Activated naive CD8-positive, alpha-beta T cell treated with anti-CD3 and anti-CD28 coated beads, Interleukin-2, amount 10 ng/mL, durations not matched to agents 7 days and 5 days (primary cell): ENCODE measurements at regions not wholly inside any gene's neighbourhood (a gene's known extent, or its start where the extent isn't known, plus 50 kb on each side); places are given as distances from the start of the nearest gene placed in this dataset.

Experiments used
- ATAC-seq: fragments of 150-1000 bp; cut with Tn5 transposase; one replicate; pipeline ENCODE4 v1.10.0; 2021; ENCODE audit warnings: low read depth, moderate library complexity
- POLR2A ChIA-PET: fragments of 350-600 bp; sonication (Branson Sonifier 250); formaldehyde crosslinking; loops from one replicate; lab custom pipeline; 2021; ENCODE audit warnings: antibody characterized with exemption; lab: Charles Lee
- DNase-seq: peaks from one replicate; pipeline ENCODE4 v3.0.0; 2021
- H3K27ac Mint-ChIP-seq: one replicate; pipeline ENCODE4 v1.8.0; 2022; ENCODE audit warnings: mild to moderate bottlenecking, mixed read lengths
- H3K27me3 Mint-ChIP-seq: one replicate; pipeline ENCODE4 v1.8.0; 2022; ENCODE audit warnings: mild to moderate bottlenecking, moderate library complexity, mixed read lengths
- H3K36me3 Mint-ChIP-seq: one replicate; pipeline ENCODE4 v1.8.0; 2021; ENCODE audit warnings: mild to moderate bottlenecking, mixed read lengths
- H3K4me1 Mint-ChIP-seq: one replicate; pipeline ENCODE4 v1.8.0; 2021; ENCODE audit warnings: mixed read lengths
- H3K4me3 Mint-ChIP-seq: one replicate; pipeline ENCODE4 v1.8.0; 2022; ENCODE audit warnings: mild to moderate bottlenecking, moderate library complexity, mixed read lengths
- H3K9me3 Mint-ChIP-seq: one replicate; pipeline ENCODE4 v1.8.0; 2021; ENCODE audit warnings: mixed read lengths

DNA sequence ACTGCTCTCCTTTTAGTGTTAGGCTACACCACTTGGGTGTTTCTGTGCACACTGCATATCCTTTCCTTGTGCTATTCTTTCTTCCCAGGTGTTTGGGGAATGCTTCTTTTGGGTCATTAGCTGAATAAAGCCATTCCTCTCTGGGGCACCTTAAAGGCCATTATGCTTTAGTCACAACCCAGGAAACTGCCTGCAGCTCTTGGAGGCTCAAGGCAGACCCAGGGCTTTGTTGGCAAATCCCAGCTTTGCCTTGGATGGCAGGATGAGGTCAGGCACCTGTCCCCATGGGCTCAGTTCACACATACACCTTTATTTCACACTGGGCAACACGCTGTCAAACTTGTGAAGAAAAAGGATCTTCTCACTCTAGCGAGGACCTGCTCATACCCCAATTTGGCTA is 460.6 kb downstream of the CCSER2 start:
- ATAC-seq: no peak
- H3K27me3 Mint-ChIP-seq: no peaks in the 10 kb centered on the region
- POLR2A ChIA-PET: no interaction called here
- H3K4me1 Mint-ChIP-seq: no peaks in the 10 kb centered on the region
- no peak for DNase-seq
- H3K36me3 Mint-ChIP-seq: no peaks in the 10 kb centered on the region
- H3K27ac Mint-ChIP-seq: no peak overlapping the region
- H3K9me3 Mint-ChIP-seq: no peaks in the 10 kb centered on the region
- no peak overlapping the region for H3K4me3 Mint-ChIP-seq

DNA sequence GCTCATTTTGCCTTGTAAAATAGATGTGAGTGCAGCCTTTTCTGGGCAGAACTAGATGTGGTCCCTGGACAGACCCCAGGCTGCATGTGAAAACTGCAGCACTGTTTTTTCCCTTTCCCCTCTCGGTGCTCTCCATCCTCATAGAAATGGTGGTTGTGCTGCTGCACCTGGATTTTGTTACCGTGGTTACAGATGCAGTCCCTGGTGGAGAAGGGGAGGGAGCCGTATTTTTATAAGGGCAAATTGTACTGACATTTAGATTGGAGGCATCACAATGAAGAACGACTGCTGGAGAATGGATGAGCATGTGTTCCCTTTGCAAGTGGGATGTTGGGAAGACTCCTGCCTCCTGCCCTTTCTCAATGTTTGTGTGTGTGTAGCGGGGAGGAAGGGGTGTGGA is 469.9 kb downstream of the CCSER2 start:
- Mint-ChIP-seq H3K27ac (no peak overlapping the region), H3K4me3 (no peak overlapping the region), H3K27me3 (peaks cover 4% of the 10 kb centered on the region), H3K36me3 (no peaks in the 10 kb centered on the region), H3K4me1 (no peaks in the 10 kb centered on the region), H3K9me3 (no peaks in the 10 kb centered on the region)
- ATAC-seq (no peak), DNase-seq (no peak)
- POLR2A ChIA-PET: no interaction called here

DNA sequence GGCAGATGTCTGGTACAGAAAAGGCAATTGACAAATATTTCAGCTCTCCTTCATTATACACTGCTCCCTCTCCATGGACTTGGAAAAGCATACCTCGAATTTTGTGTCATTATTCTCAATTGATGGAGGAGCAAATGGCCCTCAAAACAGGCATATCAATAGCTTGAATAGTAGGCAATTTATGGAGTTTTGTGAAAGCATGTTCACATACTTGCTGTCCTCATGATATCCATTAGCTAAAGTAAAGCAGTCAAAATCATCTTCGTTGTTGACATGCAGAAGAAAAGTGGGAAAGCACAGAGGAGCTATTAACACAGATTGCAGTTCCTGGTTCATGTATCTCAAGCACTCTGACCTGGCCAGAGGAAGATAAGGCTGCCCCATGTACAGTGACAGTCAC is 472.8 kb downstream of the CCSER2 start:
- no peaks in the 10 kb centered on the region for H3K36me3 Mint-ChIP-seq
- POLR2A ChIA-PET: no interaction called here
- no peak overlapping the region for H3K27ac Mint-ChIP-seq
- peaks cover 2% of the 10 kb centered on the region for H3K27me3 Mint-ChIP-seq
- H3K4me3 Mint-ChIP-seq: no peak overlapping the region
- H3K4me1 Mint-ChIP-seq: no peaks in the 10 kb centered on the region
- ATAC-seq (no peak), DNase-seq (no peak)
- H3K9me3 Mint-ChIP-seq: no peaks in the 10 kb centered on the region

DNA sequence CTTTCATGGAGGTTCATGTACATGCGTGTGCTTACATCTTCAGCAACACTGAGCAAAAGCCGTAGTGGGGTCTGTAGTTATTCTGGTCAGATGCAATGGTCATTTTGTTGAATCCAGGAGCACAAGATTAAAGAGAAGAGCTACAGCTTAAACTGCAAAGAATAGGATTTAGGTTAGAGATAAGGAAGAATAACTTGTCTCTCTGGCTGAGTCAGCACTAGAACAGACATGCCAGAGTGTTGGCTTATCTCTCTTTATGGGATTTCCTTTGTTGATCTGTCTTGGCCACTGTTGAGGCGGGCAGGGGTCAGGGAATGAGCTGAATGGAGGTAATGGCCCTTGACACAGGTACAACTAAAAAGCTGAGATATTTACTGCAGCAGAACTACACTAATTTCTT is 473.5 kb downstream of the CCSER2 start:
- no peaks in the 10 kb centered on the region for H3K4me1 Mint-ChIP-seq

DNA sequence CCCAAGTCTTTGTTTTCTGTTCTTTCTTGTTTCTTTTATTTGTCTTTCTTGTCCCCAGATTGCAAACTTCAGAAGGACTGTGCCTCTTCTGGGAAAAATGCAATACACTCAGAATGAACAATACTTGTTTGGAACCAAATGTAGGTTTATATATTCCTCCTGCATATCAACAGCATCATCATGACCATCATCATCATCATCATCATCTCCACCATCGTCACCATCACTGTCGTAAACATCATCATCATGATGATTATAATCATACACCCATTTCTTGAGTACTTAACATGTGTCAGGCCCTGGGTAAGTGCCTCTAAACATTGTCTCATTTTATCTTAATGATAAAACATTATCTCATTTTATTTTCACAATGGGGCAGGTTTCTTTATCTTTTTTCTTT is 476.8 kb downstream of the CCSER2 start:
- POLR2A ChIA-PET: no interaction called here
- Mint-ChIP-seq H3K27me3 (no peaks in the 10 kb centered on the region), H3K9me3 (no peaks in the 10 kb centered on the region), H3K36me3 (no peaks in the 10 kb centered on the region), H3K4me3 (no peak overlapping the region), H3K4me1 (no peaks in the 10 kb centered on the region), H3K27ac (no peak overlapping the region)
- DNase-seq (no peak), ATAC-seq (no peak)

More for the DNA sequence above, 473.5 kb downstream of the CCSER2 start:
- H3K27ac Mint-ChIP-seq: no peak overlapping the region
- no peak for DNase-seq
- POLR2A ChIA-PET: no interaction called here
- H3K9me3 Mint-ChIP-seq: no peaks in the 10 kb centered on the region
- ATAC-seq: no peak
- no peaks in the 10 kb centered on the region for H3K36me3 Mint-ChIP-seq
- H3K27me3 Mint-ChIP-seq: peaks cover 2% of the 10 kb centered on the region
- no peak overlapping the region for H3K4me3 Mint-ChIP-seq

DNA sequence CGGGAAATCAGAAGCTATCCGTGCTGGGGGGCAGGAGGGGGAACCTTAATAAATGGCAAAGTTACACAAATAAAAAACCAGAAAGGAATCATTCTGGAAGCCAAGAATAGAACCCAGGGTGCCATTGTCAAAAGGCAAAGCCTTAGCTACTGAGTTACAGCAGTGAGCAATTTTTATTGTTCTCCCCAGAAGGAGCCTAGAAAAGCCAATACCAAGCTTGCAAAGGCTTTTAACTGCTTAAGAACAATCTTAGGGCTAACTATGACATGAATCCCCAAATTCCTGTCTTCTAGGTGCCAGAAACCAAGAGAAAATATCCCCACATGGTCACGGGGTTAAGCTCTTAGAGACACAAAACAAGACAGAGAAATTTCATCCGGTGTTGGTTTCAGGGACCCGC is 482.7 kb downstream of the CCSER2 start:
- DNase-seq (no peak), ATAC-seq (no peak)
- Mint-ChIP-seq H3K4me3 (no peak overlapping the region), H3K9me3 (no peaks in the 10 kb centered on the region), H3K27ac (no peak overlapping the region), H3K4me1 (no peaks in the 10 kb centered on the region), H3K36me3 (no peaks in the 10 kb centered on the region), H3K27me3 (no peaks in the 10 kb centered on the region)
- POLR2A ChIA-PET: no interaction called here

DNA sequence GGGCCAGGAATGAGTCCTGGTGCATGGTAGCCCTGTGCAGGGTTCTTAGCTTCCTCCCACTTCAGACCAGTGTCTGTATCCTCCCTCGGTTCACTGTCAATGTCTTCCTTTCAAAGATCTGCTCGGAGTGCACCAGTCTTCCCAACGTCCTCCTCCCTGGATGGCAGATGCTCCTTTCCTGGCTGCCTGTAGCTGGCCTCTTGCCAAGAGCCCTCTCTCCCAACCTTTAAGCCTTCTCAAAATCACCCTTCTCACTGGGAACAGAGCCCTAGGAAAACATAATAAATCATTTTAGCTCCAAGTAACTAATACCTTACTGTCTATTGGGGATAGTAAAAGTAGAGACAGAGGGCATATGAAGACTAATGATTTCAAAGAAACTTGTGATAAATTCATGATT is 490.6 kb downstream of the CCSER2 start:
- Mint-ChIP-seq H3K9me3 (no peaks in the 10 kb centered on the region), H3K36me3 (no peaks in the 10 kb centered on the region), H3K27ac (no peak overlapping the region), H3K27me3 (no peaks in the 10 kb centered on the region), H3K4me3 (no peak overlapping the region), H3K4me1 (no peaks in the 10 kb centered on the region)
- POLR2A ChIA-PET: no interaction called here
- no peak for ATAC-seq
- DNase-seq: no peak

DNA sequence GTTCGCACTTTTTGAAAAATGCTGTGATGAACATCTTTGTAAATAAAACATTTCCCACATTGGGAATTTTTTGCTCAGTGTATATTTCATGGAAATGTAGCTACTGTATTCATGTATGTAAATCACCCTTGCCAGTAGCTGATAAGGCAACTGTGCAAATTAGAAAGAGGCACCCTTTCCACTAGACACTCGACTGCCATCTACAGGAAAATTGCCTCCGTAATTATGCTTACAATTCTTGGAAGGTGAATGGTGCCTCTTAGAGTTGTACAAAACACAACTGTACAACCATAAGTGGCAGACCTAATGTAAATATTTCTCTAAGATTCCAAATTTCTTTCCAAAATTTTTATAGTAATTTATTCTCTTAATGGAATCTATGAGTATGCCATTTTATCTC is 491.7 kb downstream of the CCSER2 start:
- Mint-ChIP-seq H3K9me3 (no peaks in the 10 kb centered on the region), H3K4me3 (no peak overlapping the region), H3K4me1 (no peaks in the 10 kb centered on the region), H3K36me3 (no peaks in the 10 kb centered on the region), H3K27me3 (no peaks in the 10 kb centered on the region), H3K27ac (no peak overlapping the region)
- POLR2A ChIA-PET: no interaction called here
- ATAC-seq (no peak), DNase-seq (no peak)

DNA sequence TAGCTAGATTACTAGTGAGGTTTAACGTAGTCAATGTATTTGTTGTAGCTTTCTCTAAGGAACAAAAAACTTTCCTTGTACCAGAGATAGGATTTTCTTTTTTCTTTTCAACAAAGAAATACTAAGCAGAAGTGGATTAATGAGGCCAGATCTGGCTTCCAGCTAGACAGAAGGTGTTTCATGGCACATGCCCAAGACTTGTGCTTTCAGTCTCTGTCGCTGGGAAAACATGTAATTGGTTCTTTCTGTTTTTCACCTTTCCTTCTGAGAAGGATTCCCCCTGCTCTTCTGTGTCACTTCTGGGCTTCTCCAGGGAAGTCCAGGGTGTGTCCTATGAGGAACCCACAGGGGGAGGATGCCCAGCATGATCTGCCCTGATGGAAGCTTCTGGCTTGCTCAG is 492.2 kb downstream of the CCSER2 start:
- DNase-seq (no peak), ATAC-seq (no peak)
- H3K27me3 Mint-ChIP-seq: no peaks in the 10 kb centered on the region
- H3K4me3 Mint-ChIP-seq: no peak overlapping the region
- H3K4me1 Mint-ChIP-seq: no peaks in the 10 kb centered on the region
- no peaks in the 10 kb centered on the region for H3K9me3 Mint-ChIP-seq
- H3K27ac Mint-ChIP-seq: no peak overlapping the region
- no peaks in the 10 kb centered on the region for H3K36me3 Mint-ChIP-seq
- POLR2A ChIA-PET: no interaction called here

DNA sequence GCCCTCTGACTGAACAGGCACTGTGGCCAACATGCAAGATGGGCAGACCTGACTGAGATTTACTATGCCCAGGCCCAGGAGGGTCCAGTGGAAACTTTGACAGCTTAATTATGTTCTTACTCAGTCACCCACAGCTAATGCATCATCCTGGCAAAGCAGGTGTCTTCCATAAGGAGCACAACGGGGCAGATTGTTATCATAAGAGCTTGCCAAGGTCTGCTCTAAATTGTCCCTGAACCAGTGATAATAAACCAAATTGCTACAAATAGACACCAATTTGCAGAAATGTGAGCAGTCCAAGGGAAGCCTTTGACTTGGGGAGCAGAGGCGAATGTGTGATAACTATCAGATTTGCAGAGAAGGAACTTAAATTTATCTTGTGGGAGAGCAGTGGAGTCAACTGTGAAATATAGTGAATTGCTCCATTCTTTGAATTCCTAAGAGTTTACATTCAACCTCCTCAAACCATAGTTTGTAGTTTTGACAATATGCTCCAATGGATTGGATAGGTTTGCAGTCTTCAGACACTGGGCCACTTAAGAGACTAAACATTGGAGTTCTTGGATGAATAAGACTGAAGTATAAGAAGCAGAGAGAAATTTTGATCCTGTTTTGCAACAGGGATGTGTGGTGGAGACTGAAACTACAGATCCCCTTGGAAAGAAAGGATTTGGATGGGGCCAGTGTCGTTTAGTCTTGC is 494.7 kb downstream of the CCSER2 start:
- no peak for ATAC-seq
- H3K9me3 Mint-ChIP-seq: no peaks in the 10 kb centered on the region

DNA sequence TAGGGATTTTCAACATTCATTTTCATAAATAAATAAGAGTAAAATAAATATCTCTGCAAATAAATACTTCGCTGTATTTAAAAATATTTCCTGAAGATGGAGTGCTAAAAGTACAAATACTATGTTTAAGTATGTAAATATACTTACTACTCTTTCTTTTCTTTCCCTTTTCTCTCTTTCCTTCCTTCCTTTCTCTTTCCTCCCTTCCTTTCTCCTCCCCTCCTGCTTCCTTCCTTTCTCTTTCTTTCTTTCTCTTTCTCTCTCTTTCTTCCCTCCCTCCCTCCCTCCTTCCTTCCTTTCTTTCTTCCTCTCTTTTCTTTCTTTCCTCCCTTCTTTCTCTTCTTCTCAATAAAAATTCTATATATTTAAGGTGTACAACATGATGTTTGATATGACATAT is 496.1 kb downstream of the CCSER2 start:
- H3K9me3 Mint-ChIP-seq: no peaks in the 10 kb centered on the region
- ATAC-seq: no peak

More for the DNA sequence above, 494.7 kb downstream of the CCSER2 start:
- Mint-ChIP-seq H3K4me1 (no peaks in the 10 kb centered on the region), H3K27ac (no peak overlapping the region), H3K36me3 (no peaks in the 10 kb centered on the region), H3K27me3 (no peaks in the 10 kb centered on the region), H3K4me3 (no peak overlapping the region)
- POLR2A ChIA-PET: no interaction called here
- no peak for DNase-seq

DNA sequence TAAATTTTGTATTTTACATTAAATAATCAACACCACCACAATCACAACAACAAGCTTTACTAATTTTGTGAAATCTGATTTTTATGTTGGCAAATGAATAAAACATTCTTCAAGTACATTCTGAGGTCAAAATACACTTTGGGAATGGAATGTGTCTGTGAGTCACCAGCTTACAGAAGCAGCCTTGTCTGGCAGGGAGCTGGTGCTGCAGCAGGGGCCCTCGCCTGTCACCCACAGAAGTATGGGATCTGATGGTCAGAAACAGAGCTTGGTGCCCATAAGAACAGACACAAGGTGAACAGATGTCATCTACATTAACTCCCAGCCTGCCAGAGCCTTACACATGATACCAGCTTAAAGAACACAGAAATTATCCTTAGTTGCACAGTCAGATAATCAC is 496.9 kb downstream of the CCSER2 start:
- Mint-ChIP-seq H3K4me3 (no peak overlapping the region), H3K9me3 (no peaks in the 10 kb centered on the region), H3K27ac (no peak overlapping the region), H3K27me3 (no peaks in the 10 kb centered on the region), H3K36me3 (no peaks in the 10 kb centered on the region), H3K4me1 (no peaks in the 10 kb centered on the region)
- POLR2A ChIA-PET: no interaction called here
- no peak for DNase-seq
- ATAC-seq: no peak

More for the DNA sequence above, 496.1 kb downstream of the CCSER2 start:
- POLR2A ChIA-PET: no interaction called here
- Mint-ChIP-seq H3K27ac (no peak overlapping the region), H3K27me3 (no peaks in the 10 kb centered on the region), H3K36me3 (no peaks in the 10 kb centered on the region), H3K4me3 (no peak overlapping the region), H3K4me1 (no peaks in the 10 kb centered on the region)
- DNase-seq: no peak

DNA sequence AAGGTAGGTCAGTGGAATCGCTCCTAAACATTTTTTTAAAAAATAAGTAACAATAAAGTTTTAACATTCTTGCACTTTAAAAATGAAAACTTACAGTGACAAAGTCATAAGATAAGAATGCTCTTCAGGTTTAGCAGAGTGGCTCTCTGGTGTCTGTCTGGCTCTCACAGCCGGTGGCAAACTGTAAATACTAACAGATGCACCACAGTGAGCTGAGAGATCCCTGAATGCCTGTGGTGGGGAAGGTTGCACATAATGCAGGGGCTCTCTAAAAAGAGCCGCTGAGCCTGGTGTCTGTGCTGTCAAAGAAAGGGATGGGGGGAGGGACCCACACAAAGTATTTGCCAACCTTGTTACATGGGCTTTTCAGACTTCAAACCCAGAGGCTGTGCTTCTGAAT is 498.3 kb downstream of the CCSER2 start:
- ATAC-seq (no peak), DNase-seq (no peak)
- Mint-ChIP-seq H3K9me3 (no peaks in the 10 kb centered on the region), H3K4me3 (no peak overlapping the region), H3K4me1 (no peaks in the 10 kb centered on the region), H3K27ac (no peak overlapping the region), H3K27me3 (no peaks in the 10 kb centered on the region), H3K36me3 (no peaks in the 10 kb centered on the region)
- POLR2A ChIA-PET: no interaction called here

DNA sequence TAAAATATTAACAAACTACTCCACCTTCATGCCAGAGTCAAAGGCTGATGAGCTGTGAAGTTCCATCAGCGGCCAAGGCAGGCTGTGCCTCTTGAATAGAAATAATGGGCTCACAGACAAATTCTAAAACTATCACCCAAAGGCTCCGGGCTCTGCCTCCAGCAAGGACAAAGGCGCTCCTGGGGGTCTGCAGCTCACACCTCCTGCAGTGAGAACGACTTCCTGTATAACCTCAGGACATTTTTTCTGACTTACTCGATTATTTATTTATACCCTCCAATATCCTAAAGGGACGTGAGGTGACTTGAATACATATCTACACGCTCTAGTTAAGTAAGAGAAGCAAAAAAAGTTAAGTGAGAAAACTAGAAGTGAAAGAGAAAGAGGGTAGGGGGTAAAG is 500.7 kb downstream of the CCSER2 start:
- ATAC-seq (no peak), DNase-seq (no peak)
- no peaks in the 10 kb centered on the region for H3K9me3 Mint-ChIP-seq
- H3K27ac Mint-ChIP-seq: no peak overlapping the region
- H3K36me3 Mint-ChIP-seq: no peaks in the 10 kb centered on the region
- H3K27me3 Mint-ChIP-seq: no peaks in the 10 kb centered on the region
- H3K4me3 Mint-ChIP-seq: no peak overlapping the region
- POLR2A ChIA-PET: no interaction called here
- no peaks in the 10 kb centered on the region for H3K4me1 Mint-ChIP-seq
